Epithelial cell of esophagus (primary cell): ENCODE measurements at regions not wholly inside any gene's neighbourhood (a gene's known extent, or its start where the extent isn't known, plus 50 kb on each side); places are given as distances from the start of the nearest gene placed in this dataset.

ENCODE experiments used
- DNase-seq: peaks from one replicate; pipeline ENCODE4 v3.0.0; 2010; ENCODE audit warnings: low read depth
- H3K4me3 ChIP-seq: 2 replicates; pipeline ENCODE4 v1.5.1; 2011; ENCODE audit warnings: mild to moderate bottlenecking, low read length, control low read depth
- CTCF ChIP-seq: IDR thresholded peaks from 2 replicates; pipeline ENCODE4 v1.5.1; 2011; ENCODE audit warnings: low read depth, mild to moderate bottlenecking, low read length, control low read depth, inconsistent platforms; ENCODE audit not compliant: insufficient read depth; ENCODE audit errors: missing control alignments

GRCh38 chr7:131897016-131897789 is 340.8 kb upstream of the PODXL start:
- peak; percentile 7 for DNase-seq

GRCh38 chr7:131896165-131896863 is 339.9 kb upstream of the PODXL start:
- DNase-seq, result no peak
- no peak overlapping the region for H3K4me3 ChIP-seq
- TF ChIP-seq CTCF, result no peak

More at GRCh38 chr7:131897016-131897789, 340.8 kb upstream of the PODXL start:
- no peak overlapping the region for H3K4me3 ChIP-seq
- TF ChIP-seq CTCF, result no peak

GRCh38 chr7:131895541-131896164 is 339.2 kb upstream of the PODXL start:
- no peak for TF ChIP-seq CTCF
- H3K4me3 ChIP-seq, result no peak overlapping the region
- DNase-seq, result peak; percentile 62

DNA sequence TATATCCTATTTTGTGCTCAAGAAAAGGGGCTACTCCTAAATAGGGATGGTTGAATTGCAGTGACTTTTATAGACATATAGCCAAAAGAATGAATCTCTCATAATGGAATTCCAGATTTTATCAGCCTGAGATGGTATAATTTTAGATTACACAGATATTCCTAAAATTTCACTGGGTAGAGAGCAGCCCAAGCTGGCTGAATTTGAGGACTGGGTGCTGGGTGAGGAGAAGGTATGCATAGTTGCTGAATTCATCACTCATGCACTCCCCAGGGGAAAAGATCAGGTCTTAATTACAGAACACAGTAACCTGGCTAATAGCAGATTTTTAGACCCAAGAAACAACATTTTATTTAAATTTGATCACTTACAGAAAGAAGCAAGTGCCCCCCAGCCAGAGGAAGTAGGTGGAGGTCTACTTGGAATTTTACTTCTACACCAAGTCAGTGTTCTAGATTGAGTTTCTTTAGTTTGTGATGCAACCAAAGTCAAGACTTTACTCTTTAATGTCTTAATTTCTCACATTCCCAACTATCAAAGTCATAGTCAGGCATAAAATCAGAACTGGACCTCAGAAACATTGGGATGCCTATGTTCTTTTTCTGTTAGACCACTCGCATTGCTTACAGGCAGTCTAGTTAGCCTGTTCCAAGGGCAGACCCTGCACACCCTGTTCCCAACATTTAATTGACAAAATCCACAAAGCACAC is 337.4 kb upstream of the PODXL start:
- DNase-seq, result no peak
- H3K4me3 ChIP-seq, result no peak overlapping the region
- TF ChIP-seq CTCF, result no peak

GRCh38 chr7:131890176-131890575 is 333.7 kb upstream of the PODXL start:
- no peak for DNase-seq
- H3K4me3 ChIP-seq, result no peak overlapping the region
- TF ChIP-seq CTCF, result no peak

DNA sequence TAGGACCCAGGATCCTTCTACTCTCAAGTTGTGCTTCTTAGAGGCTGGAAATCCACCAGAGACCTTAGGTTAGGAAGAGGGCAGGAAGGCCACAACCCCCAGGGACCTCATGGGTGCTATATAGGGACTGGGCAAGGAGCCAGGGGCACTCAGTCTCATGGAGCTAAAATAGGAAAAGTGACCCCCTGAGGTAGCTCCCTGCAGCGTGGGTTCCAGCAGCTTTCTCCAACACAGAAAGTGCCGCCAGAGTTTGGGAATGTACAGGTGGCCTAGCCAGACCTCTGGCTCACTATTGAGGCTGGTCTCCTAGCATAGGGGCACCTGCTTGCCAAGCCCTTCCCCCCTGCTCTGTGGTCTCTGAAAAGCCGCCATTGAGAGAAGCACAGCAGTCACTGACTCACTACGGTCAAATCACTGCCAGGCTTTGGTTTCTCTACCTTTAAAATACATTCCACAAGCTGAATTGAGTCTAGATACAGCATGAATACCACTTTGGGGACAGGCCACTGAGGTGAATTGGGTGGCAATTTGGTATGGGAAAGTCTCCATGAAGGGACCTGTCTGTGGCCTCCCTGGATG is 333.2 kb upstream of the PODXL start:
- no peak for DNase-seq
- no peak for TF ChIP-seq CTCF
- H3K4me3 ChIP-seq, result no peak overlapping the region
